ENCODE measurements at regions not wholly inside any gene's neighbourhood (a gene's known extent, or its start where the extent isn't known, plus 50 kb on each side); places are given as distances from the start of the nearest gene placed in this dataset.

- H3K4me3 ChIP-seq (ENCODE audit: low read depth, low read length): no peak overlapping the region
- TF ChIP-seq CTCF (IDR thresholded peaks at IDR 0.05; ENCODE audit: low read depth, low read length): no peak
These were observed 178.1 kb downstream of the NDUFA10 start for GRCh38 chr2:239846789-239847676.

- no peak for TF ChIP-seq CTCF (IDR thresholded peaks at IDR 0.05; ENCODE audit: low read depth, low read length)
- H3K4me3 ChIP-seq (ENCODE audit: low read depth, low read length): no peak overlapping the region
These were observed 179.2 kb downstream of the NDUFA10 start for GRCh38 chr2:239845968-239846367.

- TF ChIP-seq CTCF (IDR thresholded peaks at IDR 0.05; ENCODE audit: low read depth, low read length): no peak
These were observed 185.8 kb downstream of the NDUFA10 start for GRCh38 chr2:239839306-239839705.

GRCh38 chr2:239836021-239836765 is 188.9 kb downstream of the NDUFA10 start:
- no peak for TF ChIP-seq CTCF (IDR thresholded peaks at IDR 0.05; ENCODE audit: low read depth, low read length)
- no peak overlapping the region for H3K4me3 ChIP-seq (ENCODE audit: low read depth, low read length)

More at GRCh38 chr2:239839306-239839705, 185.8 kb downstream of the NDUFA10 start:
- no peak overlapping the region for H3K4me3 ChIP-seq (ENCODE audit: low read depth, low read length)

- no peak for TF ChIP-seq CTCF (IDR thresholded peaks at IDR 0.05; ENCODE audit: low read depth, low read length)
- H3K4me3 ChIP-seq (ENCODE audit: low read depth, low read length): no peak overlapping the region
These were observed 190.1 kb downstream of the NDUFA10 start for GRCh38 chr2:239835056-239835455.

- H3K4me3 ChIP-seq (ENCODE audit: low read depth, low read length): no peak overlapping the region
- no peak for TF ChIP-seq CTCF (IDR thresholded peaks at IDR 0.05; ENCODE audit: low read depth, low read length)
These were observed 191.0 kb downstream of the NDUFA10 start for GRCh38 chr2:239834143-239834542.

All from WI38 (cell line).